ENCODE measurements at regions not wholly inside any gene's neighbourhood (a gene's known extent, or its start where the extent isn't known, plus 50 kb on each side); places are given as distances from the start of the nearest gene placed in this dataset.

- TF ChIP-seq POLR2A (IDR thresholded peaks at IDR 0.05): no peak
- TF ChIP-seq CTCF (IDR thresholded peaks at IDR 0.05): no peak
Measured at GRCh38 chr20:47993817-47994216, 208.5 kb upstream of the SULF2 start.

All from right lobe of liver (tissue), 4 donors.